Parathyroid adenoma (tissue), 2 donors: ENCODE measurements at regions not wholly inside any gene's neighbourhood (a gene's known extent, or its start where the extent isn't known, plus 50 kb on each side); places are given as distances from the start of the nearest gene placed in this dataset.

Source experiments
- H2AFZ ChIP-seq: fragments of 300-600 bp; sonication (generic); one replicate; pipeline ENCODE4 v1.7.0; 2017; ENCODE audit warnings: antibody characterized with exemption, mild to moderate bottlenecking
- H3K27ac ChIP-seq: fragments of 300-600 bp; sonication (generic); one replicate; pipeline ENCODE4 v1.7.0; 2017
- H3K27me3 ChIP-seq: fragments of 300-600 bp; sonication (generic); one replicate; pipeline ENCODE4 v1.7.0; 2017; ENCODE audit warnings: low read length; ENCODE audit not compliant: control insufficient read depth, insufficient read depth
- H3K36me3 ChIP-seq: fragments of 300-600 bp; sonication (generic); one replicate; pipeline ENCODE4 v1.7.0; 2017; ENCODE audit warnings: low read length; ENCODE audit not compliant: control insufficient read depth, insufficient read depth
- H3K4me1 ChIP-seq: fragments of 300-600 bp; sonication (generic); one replicate; pipeline ENCODE4 v1.7.0; 2017; ENCODE audit warnings: control low read depth
- H3K4me2 ChIP-seq: fragments of 300-600 bp; sonication (generic); one replicate; pipeline ENCODE4 v1.7.0; 2017; ENCODE audit warnings: low read length
- H3K4me3 ChIP-seq: fragments of 300-600 bp; sonication (generic); one replicate; pipeline ENCODE4 v1.7.0; 2017; ENCODE audit warnings: low read depth, low read length
- H3K79me2 ChIP-seq: fragments of 300-600 bp; sonication (generic); one replicate; pipeline ENCODE4 v1.7.0; 2017; ENCODE audit warnings: control low read depth
- H3K9ac ChIP-seq: fragments of 300-600 bp; sonication (generic); one replicate; pipeline ENCODE4 v1.7.0; 2017; ENCODE audit warnings: mild to moderate bottlenecking
- H3K9me3 ChIP-seq: fragments of 300-600 bp; sonication (generic); one replicate; pipeline ENCODE4 v1.7.0; 2017; ENCODE audit warnings: low read length; ENCODE audit not compliant: control insufficient read depth
- CTCF ChIP-seq: fragments of 300-600 bp; sonication (generic); IDR thresholded peaks from one replicate; pipeline ENCODE4 v1.7.0; 2017; ENCODE audit warnings: antibody characterized with exemption, mild to moderate bottlenecking
- donor health status: primary hyperparathyroidism.

- Histone ChIP-seq H3K9me3 (no peaks in the 10 kb centered on the region), H3K4me1 (no peaks in the 10 kb centered on the region), H3K79me2 (no peaks in the 10 kb centered on the region), H3K4me2 (no peak overlapping the region), H3K27ac (no peak overlapping the region), H3K27me3 (no peaks in the 10 kb centered on the region), H3K9ac (no peak overlapping the region), H2AFZ (no peak overlapping the region), H3K36me3 (no peaks in the 10 kb centered on the region), H3K4me3 (no peak overlapping the region)
- TF ChIP-seq CTCF = no peak
Measured at GRCh38 chr20:37643400-37643799, 50.4 kb upstream of the CTNNBL1 start.

- Histone ChIP-seq H3K9ac (no peak overlapping the region), H3K79me2 (no peaks in the 10 kb centered on the region), H2AFZ (no peak overlapping the region), H3K27ac (no peak overlapping the region), H3K4me1 (no peaks in the 10 kb centered on the region), H3K4me2 (no peak overlapping the region), H3K9me3 (no peaks in the 10 kb centered on the region), H3K36me3 (no peaks in the 10 kb centered on the region), H3K27me3 (no peaks in the 10 kb centered on the region), H3K4me3 (no peak overlapping the region)
- TF ChIP-seq CTCF = no peak
Measured at GRCh38 chr20:37642246-37642645, 51.6 kb upstream of the CTNNBL1 start.

GRCh38 chr20:37640600-37641561 is 52.9 kb upstream of the CTNNBL1 start:
- H3K9me3 ChIP-seq = no peaks in the 10 kb centered on the region
- no peak overlapping the region for H3K4me2 ChIP-seq
- H2AFZ ChIP-seq = no peak overlapping the region
- H3K79me2 ChIP-seq = no peaks in the 10 kb centered on the region
- no peak overlapping the region for H3K27ac ChIP-seq
- no peaks in the 10 kb centered on the region for H3K27me3 ChIP-seq
- H3K36me3 ChIP-seq = no peaks in the 10 kb centered on the region
- H3K4me3 ChIP-seq = no peak overlapping the region
- H3K4me1 ChIP-seq = no peaks in the 10 kb centered on the region
- H3K9ac ChIP-seq = no peak overlapping the region
- TF ChIP-seq CTCF = no peak

- Histone ChIP-seq H3K27ac (no peak overlapping the region), H2AFZ (no peak overlapping the region), H3K4me1 (no peaks in the 10 kb centered on the region), H3K36me3 (no peaks in the 10 kb centered on the region), H3K4me3 (no peak overlapping the region), H3K4me2 (no peak overlapping the region), H3K9me3 (no peaks in the 10 kb centered on the region), H3K27me3 (no peaks in the 10 kb centered on the region), H3K9ac (no peak overlapping the region), H3K79me2 (no peaks in the 10 kb centered on the region)
- TF ChIP-seq CTCF = no peak
Measured at GRCh38 chr20:37638527-37638926, 55.3 kb upstream of the CTNNBL1 start.

- Histone ChIP-seq H3K9me3 (no peaks in the 10 kb centered on the region), H3K36me3 (no peaks in the 10 kb centered on the region), H3K9ac (no peak overlapping the region), H3K27me3 (no peaks in the 10 kb centered on the region), H3K4me2 (no peak overlapping the region), H3K79me2 (no peaks in the 10 kb centered on the region), H3K4me3 (no peak overlapping the region), H2AFZ (no peak overlapping the region), H3K4me1 (no peaks in the 10 kb centered on the region), H3K27ac (no peak overlapping the region)
- no peak for TF ChIP-seq CTCF
Measured at GRCh38 chr20:37636977-37637376, 56.9 kb upstream of the CTNNBL1 start.
